Midbrain (tissue), 1 donor: ENCODE measurements at regions not wholly inside any gene's neighbourhood (a gene's known extent, or its start where the extent isn't known, plus 50 kb on each side); places are given as distances from the start of the nearest gene placed in this dataset.

Experiments used
- DNase-seq: peaks from one replicate; lab custom pipeline; 2025; lab: John Stamatoyannopoulos, UW

DNA sequence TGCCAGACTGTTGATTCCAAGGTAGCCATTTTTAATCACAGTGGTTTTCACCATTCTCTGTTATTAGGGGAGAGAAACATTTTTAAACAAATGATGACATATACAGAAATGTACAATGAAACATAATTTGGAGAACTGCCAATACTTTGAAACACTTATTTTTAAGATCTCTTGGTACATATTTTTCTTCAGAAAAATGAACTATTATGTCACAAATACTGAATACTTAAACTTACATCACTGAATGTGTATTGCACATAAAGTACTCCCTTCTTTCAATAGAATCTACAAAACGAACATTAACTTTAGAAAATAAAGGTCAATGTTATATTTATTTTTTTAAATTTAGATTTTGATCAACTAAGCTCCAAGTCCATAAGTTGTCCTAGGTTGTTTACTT is 71.7 kb upstream of the CPNE8 start:
- no peak for DNase-seq

DNA sequence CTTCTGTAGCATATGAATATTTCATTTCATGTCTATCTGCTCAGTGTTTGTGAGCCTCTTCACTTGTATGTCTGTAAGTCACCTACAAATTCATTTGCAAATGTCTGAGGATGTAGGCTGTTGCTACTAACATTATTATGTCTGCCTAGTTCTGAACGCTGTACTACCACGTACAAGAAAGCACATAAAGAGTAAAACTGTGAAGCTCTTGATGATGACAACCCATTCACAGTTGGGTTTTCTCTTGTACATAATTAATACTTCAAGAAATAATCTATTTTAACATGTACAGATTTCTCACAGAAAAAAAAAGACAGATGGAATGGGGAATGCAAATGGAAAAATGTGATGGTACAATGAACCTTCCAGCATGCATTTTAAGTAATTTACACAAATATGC is 64.3 kb upstream of the CPNE8 start:
- no peak for DNase-seq

DNA sequence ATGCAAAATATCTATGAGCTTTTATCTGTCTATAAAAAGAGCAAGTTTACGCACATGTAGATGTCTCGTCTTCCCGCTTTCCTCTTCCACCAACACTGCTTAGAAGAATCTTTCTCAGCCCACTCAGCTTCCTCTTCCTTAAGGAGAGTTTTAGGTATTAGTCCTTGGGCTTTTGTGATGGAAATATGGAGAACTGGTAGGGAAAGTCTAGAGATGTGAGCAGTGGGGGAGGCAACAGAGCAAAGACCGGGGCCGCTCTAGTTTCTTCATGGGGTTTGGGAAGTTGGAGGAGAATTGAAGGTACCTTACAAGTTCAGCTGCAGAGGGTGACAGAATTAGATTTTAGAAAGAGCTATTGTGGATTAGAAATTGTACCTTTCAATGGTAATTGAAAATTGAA is 56.3 kb upstream of the CPNE8 start:
- no peak for DNase-seq

DNA sequence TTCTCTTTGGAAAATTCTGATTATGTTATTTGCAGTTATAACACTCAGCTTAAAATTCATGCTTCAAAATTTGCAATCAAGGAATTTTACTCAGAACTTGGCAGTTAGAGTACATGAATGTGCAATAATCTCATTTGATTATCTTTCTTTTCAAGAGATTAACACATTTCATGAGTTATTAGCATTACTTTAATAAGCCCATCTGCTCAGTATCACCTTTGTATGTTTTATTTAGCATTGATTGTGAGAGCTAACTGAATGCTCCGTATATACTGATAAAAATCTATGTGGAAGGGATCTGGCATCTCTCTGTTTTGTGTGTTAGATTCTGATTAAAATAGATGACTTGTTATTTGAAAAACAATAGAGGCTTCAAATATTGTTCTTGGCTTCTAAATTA is 55.6 kb upstream of the CPNE8 start:
- no peak for DNase-seq

DNA sequence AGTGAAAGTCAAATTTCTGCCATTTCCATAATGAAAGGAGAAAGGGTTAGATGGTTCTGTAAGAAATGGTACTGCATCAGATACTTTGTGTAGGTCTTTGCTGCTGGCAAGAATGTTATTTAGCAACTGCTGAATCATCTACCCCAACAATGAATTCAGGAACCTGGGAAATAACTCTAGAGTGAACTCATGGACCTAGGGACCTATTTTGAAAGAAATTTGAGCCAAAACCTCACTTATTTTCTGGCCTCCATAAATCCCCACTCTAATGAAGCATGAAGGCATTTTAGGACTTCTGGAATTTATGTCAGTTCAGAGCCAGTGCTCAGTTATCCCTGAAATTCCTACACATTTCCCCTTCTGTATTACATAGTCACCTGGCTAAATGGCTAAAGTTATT is 50.9 kb upstream of the CPNE8 start:
- no peak for DNase-seq
